K562 (cell line): ENCODE measurements at regions not wholly inside any gene's neighbourhood (a gene's known extent, or its start where the extent isn't known, plus 50 kb on each side); places are given as distances from the start of the nearest gene placed in this dataset.

Source experiments
- ATAC-seq: fragments of 200-7000 bp; cut with Tn5 transposase; 3 replicates; pipeline ENCODE4 v1.9.1; 2020; ENCODE audit warnings: moderate library complexity
- BruUV-seq: library from RNA; stranded (reverse); fragments of 400-500 nt; replicated peaks from 2 replicates; lab custom pipeline; 2021; lab: Mats Ljungman, UMichigan
- CTCF ChIA-PET: fragments of 300-600 bp; formaldehyde crosslinking; extraction: SDS; loops from one replicate; lab custom pipeline; 2021; ENCODE audit warnings: low intra/inter-chr PET ratio; lab: Yijun Ruan, JAX
- POLR2A ChIA-PET: fragments of 300-600, 350-650 bp; sonication (Branson Sonifier 250); formaldehyde crosslinking; extraction: SDS; loops from one replicate; lab custom pipeline; 2021; ENCODE audit warnings: antibody characterized with exemption, inconsistent platforms; lab: Yijun Ruan, JAX
- DNase-seq, 4 experiments: peaks; one replicate each; pipeline versions ENCODE4 v3.0.0 to v3.0.0-alpha.2; 2011 to 2018; ENCODE audit warnings: low spot score in 3 of 4, mixed read lengths in 3 of 4; ENCODE audit errors: extremely low read depth in 1 of 4
- FAIRE-seq: peaks from 2 replicates; lab custom pipeline; 2011; peaks lifted over from hg19 to GRCh38; lab: Jason Lieb, UNC
- H2AFZ ChIP-seq: 2 replicates; pipeline ENCODE4 v1.6.0; 2011; ENCODE audit warnings: low read depth, low read length, control low read depth, inconsistent platforms
- H3K27ac ChIP-seq: fragments of 200-600 bp; 3 replicates; pipeline ENCODE4 v1.8.0; 2011; ENCODE audit warnings: low read depth, mild to moderate bottlenecking, control low read depth, inconsistent platforms, low read length, moderate library complexity, mixed read lengths; ENCODE audit errors: extremely low read depth
- H3K27me3 ChIP-seq, 2 experiments: fragments of 300-600 bp in 1 of 2; 2 replicates in 1 of 2; 3 replicates in 1 of 2; pipeline versions ENCODE4 v1.6.0 to v1.8.0; 2011; ENCODE audit warnings: inconsistent platforms in 2 of 2, low read length in 2 of 2, mild to moderate bottlenecking in 1 of 2, mixed read lengths in 1 of 2, moderate library complexity in 1 of 2; ENCODE audit not compliant: control insufficient read depth in 2 of 2, insufficient read depth in 2 of 2
- H3K36me3 ChIP-seq: fragments of 300-600 bp; 3 replicates; pipeline ENCODE4 v1.8.0; 2011; ENCODE audit warnings: mild to moderate bottlenecking, low read length, inconsistent platforms; ENCODE audit not compliant: control insufficient read depth, insufficient read depth
- H3K4me1 ChIP-seq, 2 experiments: fragments of 200-600 bp in 1 of 2; replicated peaks in 1 of 2; 2 replicates in 1 of 2; 3 replicates in 1 of 2; pipeline versions ENCODE4 v1.5.1 to v1.8.0; 2011; ENCODE audit warnings: inconsistent platforms in 2 of 2, low read length in 2 of 2, mild to moderate bottlenecking in 1 of 2, mixed read lengths in 1 of 2, moderate library complexity in 1 of 2; ENCODE audit not compliant: control insufficient read depth in 2 of 2, insufficient read depth in 2 of 2
- H3K4me2 ChIP-seq: 2 replicates; pipeline ENCODE4 v1.6.1; 2011; ENCODE audit warnings: low read length, control low read depth, inconsistent platforms, mixed read lengths; ENCODE audit not compliant: insufficient read depth
- H3K4me3 ChIP-seq: fragments of 200-600 bp; sonication (generic), shearing (Covaris generic); 2 replicates; pipeline ENCODE4 v1.5.1; 2016; ENCODE audit warnings: control low read depth, inconsistent platforms
- H3K79me2 ChIP-seq: fragments of 200-600 bp; 3 replicates; pipeline ENCODE4 v1.8.0; 2011; ENCODE audit warnings: low read length, inconsistent platforms; ENCODE audit not compliant: control insufficient read depth, insufficient read depth
- H3K9ac ChIP-seq, 2 experiments: 2 replicates each; pipeline versions ENCODE4 v1.6.0 to v1.6.1; 2011; ENCODE audit warnings: low read depth in 2 of 2, low read length in 2 of 2, control low read depth in 1 of 2, inconsistent platforms in 1 of 2, mild to moderate bottlenecking in 1 of 2, mixed read lengths in 1 of 2; ENCODE audit not compliant: insufficient read depth in 1 of 2
- H3K9me1 ChIP-seq: one replicate; pipeline ENCODE4 v1.6.0; 2011; ENCODE audit warnings: inconsistent platforms, mild to moderate bottlenecking, low read length, moderate library complexity; ENCODE audit not compliant: control insufficient read depth, insufficient read depth
- H3K9me3 ChIP-seq: replicated peaks from 2 replicates; pipeline ENCODE4 v1.5.1; 2011; ENCODE audit warnings: low read depth, low read length, inconsistent platforms; ENCODE audit not compliant: control insufficient read depth, insufficient read depth
- H4K20me1 ChIP-seq: replicated peaks from 2 replicates; pipeline ENCODE4 v1.6.1; 2011; ENCODE audit warnings: low read length, inconsistent platforms, mixed read lengths; ENCODE audit not compliant: control insufficient read depth, insufficient read depth
- BDP1 ChIP-seq: IDR thresholded peaks from 3 replicates; pipeline ENCODE4 v1.6.1; 2011; ENCODE audit not compliant: insufficient read length, insufficient read depth
- CBFA2T2 ChIP-seq: fragments of 450-650 bp; conservative IDR thresholded peaks from 2 replicates; pipeline ENCODE4 v1.6.1; 2017; ENCODE audit warnings: mild to moderate bottlenecking
- CHAMP1 ChIP-seq: fragments of 450-650 bp; IDR thresholded peaks from 2 replicates; pipeline ENCODE4 v1.6.1; 2016; ENCODE audit warnings: mild to moderate bottlenecking
- NFATC3 ChIP-seq: fragments of 450-650 bp; IDR thresholded peaks from 2 replicates; pipeline ENCODE4 v1.6.1; 2017; ENCODE audit warnings: mild to moderate bottlenecking
- RUNX1 ChIP-seq: sonication (generic); IDR thresholded peaks from 2 replicates; pipeline ENCODE4 v1.6.1; 2016; ENCODE audit warnings: antibody characterized with exemption, low read depth
- ZNF57 ChIP-seq: fragments of 450-650 bp; formaldehyde crosslinking; IDR thresholded peaks from 2 replicates; pipeline ENCODE4 v1.4.0; 2020; ENCODE audit warnings: mild to moderate bottlenecking, moderate library complexity
- ZNF740 ChIP-seq, 3 experiments: fragments of 200-800 bp in 1 of 3; sonication (Bioruptor generic) in 1 of 3; sonication (generic) in 1 of 3; formaldehyde crosslinking in 1 of 3; IDR thresholded peaks; 2 replicates each; pipeline versions ENCODE4 v1.6.1 to v1.8.0; 2016 to 2022; ENCODE audit warnings: mild to moderate bottlenecking in 2 of 3, missing compliant biosample characterization in 2 of 3, missing genetic modification characterization in 2 of 3, missing genetic modification reagents in 1 of 3
- WGBS: fragments of 100-300 bp; shearing (Covaris generic); methylation state at CpG from one replicate; pipeline ENCODE4 v1.1.6; 2016; ENCODE audit warnings: low coverage, mixed read lengths; ENCODE audit not compliant: insufficient coverage; ENCODE audit errors: missing lambda C conversion rate; 5-methylcytosine and 5-hydroxymethylcytosine counted together
- in situ Hi-C: fragments of 300-500 bp; cut with MboI; formaldehyde crosslinking; loops from 4 replicates; pipeline ENCODE4 v1.15.0; 2018; ENCODE audit warnings: inconsistent platforms, mixed read lengths
- intact Hi-C: fragments of 100-400 bp; cut with micrococcal nuclease; formaldehyde crosslinking; loops from 2 replicates; pipeline ENCODE4 v1.14.2; 2022
- TF ChIP-seq, protein P1 (sequence below): fragments of 250-450 bp; sonication (Bioruptor Pico); IDR thresholded peaks from 2 replicates; pipeline ENCODE4 v1.8.0; 2021; ENCODE audit warnings: mild to moderate bottlenecking, moderate library complexity

- TF ChIP-seq RUNX1: no peak
- TF ChIP-seq BDP1: no peak
Measured at GRCh38 chr7:41520445-41520844, 182.4 kb downstream of the INHBA start (continued).

GRCh38 chr7:41517771-41518170 is 185.1 kb downstream of the INHBA start:
- in situ Hi-C loops: no loop called here
- no TSS peak for BruUV-seq
- CTCF ChIA-PET: no interaction called here
- no peak for ATAC-seq
- no peak overlapping the region for H3K9ac ChIP-seq
- no peaks in the 10 kb centered on the region for H3K9me1 ChIP-seq
- intact Hi-C loops: no loop called here
- no peaks in the 10 kb centered on the region for H3K9me3 ChIP-seq
- H3K36me3 ChIP-seq: no peaks in the 10 kb centered on the region
- no peak overlapping the region for H3K27ac ChIP-seq
- H3K79me2 ChIP-seq: no peaks in the 10 kb centered on the region
- TF ChIP-seq ZNF740 (CRISPR knock-in tag; IDR thresholded peaks at IDR 0.05) (no peak), ZNF740 (tag; IDR thresholded peaks at IDR 0.05) (no peak), ZNF57 (CRISPR knock-in tag) (no peak), NFATC3 (no peak), CBFA2T2 (no peak), CHAMP1 (no peak)
- TF ChIP-seq, protein P1, sequence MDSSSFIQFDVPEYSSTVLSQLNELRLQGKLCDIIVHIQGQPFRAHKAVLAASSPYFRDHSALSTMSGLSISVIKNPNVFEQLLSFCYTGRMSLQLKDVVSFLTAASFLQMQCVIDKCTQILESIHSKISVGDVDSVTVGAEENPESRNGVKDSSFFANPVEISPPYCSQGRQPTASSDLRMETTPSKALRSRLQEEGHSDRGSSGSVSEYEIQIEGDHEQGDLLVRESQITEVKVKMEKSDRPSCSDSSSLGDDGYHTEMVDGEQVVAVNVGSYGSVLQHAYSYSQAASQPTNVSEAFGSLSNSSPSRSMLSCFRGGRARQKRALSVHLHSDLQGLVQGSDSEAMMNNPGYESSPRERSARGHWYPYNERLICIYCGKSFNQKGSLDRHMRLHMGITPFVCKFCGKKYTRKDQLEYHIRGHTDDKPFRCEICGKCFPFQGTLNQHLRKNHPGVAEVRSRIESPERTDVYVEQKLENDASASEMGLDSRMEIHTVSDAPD (CRISPR knock-in tag): no peak
- TF ChIP-seq, all 486 proteins: peak for 0
- no peaks in the 10 kb centered on the region for H4K20me1 ChIP-seq
- POLR2A ChIA-PET: no interaction called here
- no peak overlapping the region for H2AFZ ChIP-seq
- no peak overlapping the region for H3K4me2 ChIP-seq
- FAIRE-seq (no peak), DNase-seq (no peak)
- H3K27me3 ChIP-seq: no peaks in the 10 kb centered on the region
- no peak overlapping the region for H3K4me3 ChIP-seq
- 5% methylated on average over 2 of the region's 2 CpGs for WGBS
- H3K4me1 ChIP-seq: no peaks in the 10 kb centered on the region
